Lung (tissue), 11 donors: ENCODE measurements at regions not wholly inside any gene's neighbourhood (a gene's known extent, or its start where the extent isn't known, plus 50 kb on each side); places are given as distances from the start of the nearest gene placed in this dataset.
"Not testable (repeated sequence)": the region's sequence is repeated elsewhere in the genome, so short reads cannot be mapped to it uniquely, and the experiment has no call there.

ENCODE experiments used
- ATAC-seq: fragments of 200-7000 bp; cut with Tn5 transposase; one replicate; pipeline ENCODE4 v1.9.1; 2020; ENCODE audit warnings: moderate number of reproducible peaks; ENCODE audit not compliant: insufficient read depth, low FRiP score
- DNase-seq, 3 donors: peaks; one replicate each; pipeline ENCODE4 v3.0.0-alpha.2; 2013 to 2017
- H3K27ac ChIP-seq, 2 donors: one replicate each; pipeline ENCODE4 v1.5.1; 2013; ENCODE audit warnings: mild to moderate bottlenecking in 2 of 2, moderate library complexity in 2 of 2, control low read depth in 1 of 2, inconsistent platforms in 1 of 2, low read depth in 1 of 2, low read length in 1 of 2
- H3K27me3 ChIP-seq, 3 donors: one replicate each; pipeline ENCODE4 v1.5.1; 2013; ENCODE audit warnings: low read length in 2 of 3; ENCODE audit not compliant: control insufficient read depth in 3 of 3, insufficient read depth in 3 of 3
- H3K36me3 ChIP-seq, 4 donors: one replicate each; pipeline ENCODE4 v1.5.1; 2013; ENCODE audit warnings: low read length in 4 of 4, mild to moderate bottlenecking in 1 of 4, moderate library complexity in 1 of 4; ENCODE audit not compliant: control insufficient read depth in 4 of 4, insufficient read depth in 4 of 4
- H3K4me1 ChIP-seq, 5 donors: one replicate each; pipeline ENCODE4 v1.5.1; 2013; ENCODE audit warnings: low read length in 5 of 5, mild to moderate bottlenecking in 2 of 5, moderate library complexity in 1 of 5; ENCODE audit not compliant: control insufficient read depth in 5 of 5, insufficient read depth in 5 of 5
- H3K4me3 ChIP-seq: one replicate; pipeline ENCODE4 v1.5.1; 2013; ENCODE audit warnings: mild to moderate bottlenecking, control low read depth, moderate library complexity
- H3K9ac ChIP-seq, 2 donors: one replicate each; pipeline ENCODE4 v1.5.1; 2013; ENCODE audit warnings: low read length in 2 of 2, control low read depth in 1 of 2; ENCODE audit not compliant: insufficient read depth in 1 of 2
- H3K9me3 ChIP-seq, 4 donors: one replicate each; pipeline ENCODE4 v1.5.1; 2013; ENCODE audit warnings: low read length in 3 of 4, mild to moderate bottlenecking in 1 of 4, moderate library complexity in 1 of 4; ENCODE audit not compliant: control insufficient read depth in 4 of 4, insufficient read depth in 3 of 4
- CTCF ChIP-seq: IDR thresholded peaks from 2 replicates; pipeline ENCODE4 v1.5.1; 2012; ENCODE audit warnings: mild to moderate bottlenecking; ENCODE audit errors: control extremely low read depth, extremely low read depth
- WGBS, 2 donors: extraction: QIAGEN DNeasy Blood & Tissue Kit; methylation state at CpG; one replicate each; pipeline ENCODE4 v1.1.7; 2013; 5-methylcytosine and 5-hydroxymethylcytosine counted together
- donor health status: control.
- donor health status: control.
- donor health status: Bipolar disorder and iron deficiency.
- donor health status: healthy.
- donor health status: DM: yes; HTN: yes; CAD: no.

GRCh38 chr1:166391279-166392066 is 224.7 kb upstream of the FAM78B start:
- H3K36me3 ChIP-seq, result no peaks in the 10 kb centered on the region
- H3K9me3 ChIP-seq, result peaks cover 0 to 3% (median 0%) of the 10 kb centered on the region in 4 donors
- H3K27ac ChIP-seq, result no peak overlapping the region
- no peaks in the 10 kb centered on the region for H3K4me1 ChIP-seq
- peaks cover 0 to 2% (median 0%) of the 10 kb centered on the region in 3 donors for H3K27me3 ChIP-seq
- no peak for DNase-seq
- no peak for TF ChIP-seq CTCF
- H3K4me3 ChIP-seq, result no peak overlapping the region
- WGBS, 2 donors, result 87% methylated on average over 5 of the region's 5 CpGs
- no peak for ATAC-seq
- H3K9ac ChIP-seq, result no peak overlapping the region

GRCh38 chr1:166395729-166396128 is 228.9 kb upstream of the FAM78B start:
- Histone ChIP-seq H3K27ac (no peak overlapping the region), H3K9me3 (peaks cover 0 to 2% (median 0%) of the 10 kb centered on the region in 4 donors), H3K9ac (no peak overlapping the region), H3K36me3 (no peaks in the 10 kb centered on the region), H3K4me3 (no peak overlapping the region), H3K4me1 (no peaks in the 10 kb centered on the region), H3K27me3 (peaks cover 0 to 2% (median 0%) of the 10 kb centered on the region in 3 donors)
- ATAC-seq (no peak), DNase-seq (no peak)
- no peak for TF ChIP-seq CTCF

DNA sequence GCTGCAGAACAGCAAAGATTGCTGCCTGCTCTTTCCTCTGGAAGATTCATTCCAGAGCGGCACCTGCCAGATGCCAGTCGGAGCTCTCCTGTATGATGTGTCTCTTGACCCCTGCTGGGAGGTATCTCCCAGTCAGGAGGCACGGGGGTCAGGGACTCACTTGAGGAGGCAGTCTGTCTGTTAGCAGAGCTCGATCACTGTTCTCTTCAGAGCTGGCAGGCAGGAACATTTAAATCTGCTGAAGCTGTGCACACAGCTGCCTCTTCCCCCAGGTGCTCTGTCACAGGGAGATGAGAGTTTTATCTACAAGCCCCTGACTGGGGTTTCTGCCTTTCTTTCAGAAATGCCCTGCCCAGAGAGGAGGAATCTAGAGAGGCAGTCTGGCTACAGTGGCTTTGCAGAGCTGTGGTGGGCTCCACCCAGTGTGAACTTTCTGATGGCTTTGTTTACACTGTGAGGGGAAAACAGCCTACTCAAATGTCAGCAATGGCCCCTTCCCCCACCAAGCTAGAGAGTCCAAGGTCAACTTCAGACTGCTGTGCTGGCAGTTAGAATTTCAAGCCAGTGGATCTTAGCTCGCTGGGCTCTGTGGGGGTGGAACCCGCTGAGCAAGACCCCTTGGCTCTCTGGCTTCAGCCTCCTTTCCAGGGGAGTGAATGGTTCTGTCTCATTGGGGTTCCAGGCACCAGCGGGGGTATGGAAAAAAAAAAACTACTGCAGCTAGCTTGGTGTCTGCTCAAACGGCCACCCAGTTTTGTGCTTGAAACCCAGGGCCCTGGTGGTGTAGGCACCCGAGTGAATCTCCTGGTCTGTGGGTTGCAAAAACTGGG is 242.7 kb upstream of the FAM78B start:
- ATAC-seq, H3K27me3 ChIP-seq, H3K9me3 ChIP-seq, DNase-seq, H3K4me3 ChIP-seq, H3K4me1 ChIP-seq, H3K36me3 ChIP-seq, H3K9ac ChIP-seq, H3K27ac ChIP-seq: not testable (repeated sequence)
- WGBS, 2 donors, result 56 to 62% methylated on average over 9 of the region's 9 CpGs

GRCh38 chr1:166410083-166410385 is 243.2 kb upstream of the FAM78B start:
- Histone ChIP-seq H3K4me1 (no peaks in the 10 kb centered on the region), H3K9me3 (peaks cover 0 to 7% (median 4%) of the 10 kb centered on the region in 4 donors), H3K27ac (no peak overlapping the region), H3K36me3 (no peaks in the 10 kb centered on the region), H3K9ac (no peak overlapping the region), H3K4me3 (no peak overlapping the region), H3K27me3 (no peaks in the 10 kb centered on the region)
- DNase-seq, result no peak
- no peak for ATAC-seq
- no peak for TF ChIP-seq CTCF
- 62 to 76% methylated on average over 3 of the region's 3 CpGs for WGBS, 2 donors

GRCh38 chr1:166416831-166417230 is 250.0 kb upstream of the FAM78B start:
- DNase-seq, H3K4me1 ChIP-seq, H3K36me3 ChIP-seq, ATAC-seq, H3K27me3 ChIP-seq, H3K9ac ChIP-seq, H3K9me3 ChIP-seq, H3K4me3 ChIP-seq, H3K27ac ChIP-seq: not testable (repeated sequence)
- 72 to 73% methylated on average over 7 of the region's 7 CpGs for WGBS, 2 donors
